ENCODE measurements at regions not wholly inside any gene's neighbourhood (a gene's known extent, or its start where the extent isn't known, plus 50 kb on each side); places are given as distances from the start of the nearest gene placed in this dataset.

- Mint-ChIP-seq H3K27ac (no peak overlapping the region), H3K9me3 (no peaks in the 10 kb centered on the region), H3K4me1 (peaks cover 16% of the 10 kb centered on the region), H3K27me3 (ENCODE audit: insufficient read depth) (no peaks in the 10 kb centered on the region), H3K4me3 (no peak overlapping the region), H3K36me3 (ENCODE audit: low read depth) (no peaks in the 10 kb centered on the region)
- no peak for TF ChIP-seq CTCF (conservative IDR thresholded peaks at IDR 0.05)
- DNase-seq: no peak
- no peaks in the 10 kb centered on the region for H3K27me3 ChIP-seq (ENCODE audit: control insufficient read depth, insufficient read depth, low read length, poor library complexity, severe bottlenecking)
- H3K27ac ChIP-seq (ENCODE audit: low read depth, low read length): no peak overlapping the region
- no peaks in the 10 kb centered on the region for H3K9me3 ChIP-seq (ENCODE audit: control insufficient read depth, low read length)
- H3K36me3 ChIP-seq (ENCODE audit: control insufficient read depth, insufficient read depth, low read length): no peaks in the 10 kb centered on the region
- H3K4me3 ChIP-seq (ENCODE audit: low read length): no peak overlapping the region
- H3K9ac ChIP-seq (ENCODE audit: extremely low read depth, low read length, poor library complexity, severe bottlenecking): no peak overlapping the region
- H3K4me1 ChIP-seq (ENCODE audit: control insufficient read depth, insufficient read depth, low read length): no peaks in the 10 kb centered on the region
- WGBS, 2 experiments (ENCODE audit: insufficient coverage in 1 of 2, insufficient read length in 1 of 2): no CpG with 5 or more reads among the region's 2 CpGs
Measured at GRCh38 chrX:112148397-112148796, 65.8 kb upstream of the TRPC5 start.

GRCh38 chrX:112147206-112147605 is 64.6 kb upstream of the TRPC5 start:
- WGBS, 2 experiments (ENCODE audit: insufficient coverage in 1 of 2, insufficient read length in 1 of 2): 25% methylated on average over 2 of the region's 2 CpGs; no CpG with 5 or more reads in 1 of the 2 experiments
- Histone ChIP-seq H3K9me3 (ENCODE audit: control insufficient read depth, low read length) (no peaks in the 10 kb centered on the region), H3K36me3 (ENCODE audit: control insufficient read depth, insufficient read depth, low read length) (no peaks in the 10 kb centered on the region), H3K27me3 (ENCODE audit: control insufficient read depth, insufficient read depth, low read length, poor library complexity, severe bottlenecking) (no peaks in the 10 kb centered on the region), H3K9ac (ENCODE audit: extremely low read depth, low read length, poor library complexity, severe bottlenecking) (no peak overlapping the region), H3K27ac (ENCODE audit: low read depth, low read length) (no peak overlapping the region), H3K4me1 (ENCODE audit: control insufficient read depth, insufficient read depth, low read length) (no peaks in the 10 kb centered on the region), H3K4me3 (ENCODE audit: low read length) (no peak overlapping the region)
- Mint-ChIP-seq H3K27me3 (ENCODE audit: insufficient read depth) (no peaks in the 10 kb centered on the region), H3K9me3 (no peaks in the 10 kb centered on the region), H3K4me3 (no peak overlapping the region), H3K4me1 (peaks cover 13% of the 10 kb centered on the region), H3K36me3 (ENCODE audit: low read depth) (no peaks in the 10 kb centered on the region), H3K27ac (no peak overlapping the region)
- peak; percentile 83 for TF ChIP-seq CTCF (conservative IDR thresholded peaks at IDR 0.05)
- DNase-seq: peak; percentile 79

- H3K4me1 ChIP-seq (ENCODE audit: control insufficient read depth, insufficient read depth, low read length): no peaks in the 10 kb centered on the region
- H3K9ac ChIP-seq (ENCODE audit: extremely low read depth, low read length, poor library complexity, severe bottlenecking): no peak overlapping the region
- Mint-ChIP-seq H3K27me3 (ENCODE audit: insufficient read depth) (no peaks in the 10 kb centered on the region), H3K36me3 (ENCODE audit: low read depth) (peaks cover 4% of the 10 kb centered on the region), H3K4me1 (no peaks in the 10 kb centered on the region), H3K9me3 (peaks cover 10% of the 10 kb centered on the region), H3K4me3 (no peak overlapping the region), H3K27ac (no peak overlapping the region)
- no peaks in the 10 kb centered on the region for H3K27me3 ChIP-seq (ENCODE audit: control insufficient read depth, insufficient read depth, low read length, poor library complexity, severe bottlenecking)
- no peak for TF ChIP-seq CTCF (conservative IDR thresholded peaks at IDR 0.05)
- H3K9me3 ChIP-seq (ENCODE audit: control insufficient read depth, low read length): no peaks in the 10 kb centered on the region
- H3K4me3 ChIP-seq (ENCODE audit: low read length): no peak overlapping the region
- no peak overlapping the region for H3K27ac ChIP-seq (ENCODE audit: low read depth, low read length)
- 84% methylated on average over 4 of the region's 4 CpGs; no CpG with 5 or more reads in 1 of the 2 experiments for WGBS, 2 experiments (ENCODE audit: insufficient coverage in 1 of 2, insufficient read length in 1 of 2)
- no peaks in the 10 kb centered on the region for H3K36me3 ChIP-seq (ENCODE audit: control insufficient read depth, insufficient read depth, low read length)
- DNase-seq: no peak
Measured at GRCh38 chrX:112137276-112137675, 54.7 kb upstream of the TRPC5 start.
